Neural cell (in vitro differentiated cells): ENCODE measurements at regions not wholly inside any gene's neighbourhood (a gene's known extent, or its start where the extent isn't known, plus 50 kb on each side); places are given as distances from the start of the nearest gene placed in this dataset.

ENCODE experiments used
- H2AFZ ChIP-seq: fragments of 200-600, 300-800 bp; sonication (generic), shearing (Covaris generic); 2 replicates; pipeline ENCODE4 v1.6.0; 2014; ENCODE audit warnings: low read depth, mild to moderate bottlenecking, antibody characterized with exemption, low read length, moderate library complexity
- H3F3A ChIP-seq: fragments of 200-600 bp; shearing (Covaris generic); 2 replicates; pipeline ENCODE4 v1.6.1; 2016; ENCODE audit warnings: mild to moderate bottlenecking, moderate library complexity, mixed read lengths, antibody characterized with exemption, low read length; ENCODE audit not compliant: insufficient read depth, poor library complexity, severe bottlenecking
- H3K27ac ChIP-seq: fragments of 200-600, 300-800 bp; sonication (generic), shearing (Covaris generic); 2 replicates; pipeline ENCODE4 v1.5.1; 2014; ENCODE audit warnings: mild to moderate bottlenecking, low read length, moderate library complexity
- H3K27me3 ChIP-seq: fragments of 300-800, 200-600 bp; sonication (generic), shearing (Covaris generic); 2 replicates; pipeline ENCODE4 v1.6.0; 2014; ENCODE audit warnings: mild to moderate bottlenecking, low read depth, low read length, moderate library complexity; ENCODE audit not compliant: insufficient read depth
- H3K36me3 ChIP-seq: fragments of 300-800, 200-600 bp; sonication (generic), shearing (Covaris generic); 2 replicates; pipeline ENCODE4 v1.5.1; 2014; ENCODE audit warnings: mild to moderate bottlenecking, antibody characterized with exemption, low read length, moderate library complexity; ENCODE audit not compliant: insufficient read depth
- H3K4me2 ChIP-seq: fragments of 300-800, 200-600 bp; sonication (generic), shearing (Covaris generic); 2 replicates; pipeline ENCODE4 v1.6.0; 2014; ENCODE audit warnings: mild to moderate bottlenecking, low read length
- H3K4me3 ChIP-seq: fragments of 300-800, 200-600 bp; sonication (generic), shearing (Covaris generic); 2 replicates; pipeline ENCODE4 v1.5.1; 2014; ENCODE audit warnings: mild to moderate bottlenecking, low read length, moderate library complexity
- H3K79me2 ChIP-seq: fragments of 200-600 bp; shearing (Covaris generic); replicated peaks from 2 replicates; pipeline ENCODE4 v1.6.0; 2014; ENCODE audit warnings: mild to moderate bottlenecking, low read length, moderate library complexity; ENCODE audit not compliant: insufficient read depth
- H3K9ac ChIP-seq: fragments of 300-800, 200-600 bp; sonication (generic), shearing (Covaris generic); 2 replicates; pipeline ENCODE4 v1.6.1; 2016; ENCODE audit warnings: mild to moderate bottlenecking, low read length, mixed read lengths
- H3K9me2 ChIP-seq: fragments of 200-600 bp; shearing (Covaris generic); 2 replicates; pipeline ENCODE4 v1.6.1; 2016; ENCODE audit warnings: mild to moderate bottlenecking, low read length, mixed read lengths; ENCODE audit not compliant: insufficient read depth
- H3K9me3 ChIP-seq: fragments of 200-600, 300-800 bp; sonication (generic), shearing (Covaris generic); 2 replicates; pipeline ENCODE4 v1.6.1; 2016; ENCODE audit warnings: mild to moderate bottlenecking, mixed run types, low read length, moderate library complexity, mixed read lengths
- H4K20me1 ChIP-seq: fragments of 200-600 bp; shearing (Covaris generic); 2 replicates; pipeline ENCODE4 v1.6.1; 2016; ENCODE audit warnings: mild to moderate bottlenecking, mixed run types; ENCODE audit not compliant: insufficient read depth
- CTCF ChIP-seq: fragments of 450-650 bp; IDR thresholded peaks from 2 replicates; pipeline ENCODE4 v1.5.1; 2014; ENCODE audit warnings: antibody characterized with exemption, mild to moderate bottlenecking, moderate library complexity; ENCODE audit not compliant: poor library complexity, severe bottlenecking
- EP300 ChIP-seq: fragments of 450-650 bp; conservative IDR thresholded peaks from 2 replicates; pipeline ENCODE4 v1.6.1; 2014; ENCODE audit warnings: antibody characterized with exemption, mild to moderate bottlenecking, moderate library complexity; ENCODE audit not compliant: poor library complexity, severe bottlenecking
- EZH2 ChIP-seq: fragments of 200-600, 300-800 bp; shearing (Covaris generic), sonication (generic); IDR thresholded peaks from 2 replicates; pipeline ENCODE4 v1.6.1; 2014; ENCODE audit warnings: antibody characterized with exemption, low read length, borderline replicate concordance, mild to moderate bottlenecking; ENCODE audit not compliant: insufficient read depth, poor library complexity, severe bottlenecking
- MXI1 ChIP-seq: fragments of 450-650 bp; conservative IDR thresholded peaks from 2 replicates; pipeline ENCODE4 v1.6.1; 2014; ENCODE audit warnings: antibody characterized with exemption, mild to moderate bottlenecking; ENCODE audit not compliant: poor library complexity, severe bottlenecking
- POLR2AphosphoS5 ChIP-seq: IDR thresholded peaks from 2 replicates; pipeline ENCODE4 v1.6.1; 2012
- RAD21 ChIP-seq: fragments of 450-650 bp; conservative IDR thresholded peaks from 2 replicates; pipeline ENCODE4 v1.6.1; 2014; ENCODE audit warnings: antibody characterized with exemption, mild to moderate bottlenecking, moderate library complexity
- REST ChIP-seq: IDR thresholded peaks from 2 replicates; pipeline ENCODE4 v1.6.1; 2012; ENCODE audit warnings: borderline replicate concordance
- SMC3 ChIP-seq: fragments of 450-650 bp; conservative IDR thresholded peaks from 2 replicates; pipeline ENCODE4 v1.6.1; 2014; ENCODE audit warnings: antibody characterized with exemption, mild to moderate bottlenecking, moderate library complexity; ENCODE audit not compliant: poor library complexity
- TAF1 ChIP-seq: IDR thresholded peaks from 2 replicates; pipeline ENCODE4 v1.6.1; 2012; ENCODE audit warnings: low read depth

- Histone ChIP-seq H3K9ac (no peak overlapping the region), H3K9me2 (no peaks in the 10 kb centered on the region), H4K20me1 (no peaks in the 10 kb centered on the region), H2AFZ (no peak overlapping the region), H3K9me3 (no peaks in the 10 kb centered on the region), H3K36me3 (no peaks in the 10 kb centered on the region), H3F3A (no peaks in the 10 kb centered on the region), H3K79me2 (no peaks in the 10 kb centered on the region), H3K27me3 (no peaks in the 10 kb centered on the region), H3K4me3 (no peak overlapping the region), H3K4me2 (no peak overlapping the region), H3K27ac (no peak overlapping the region)
- TF ChIP-seq EZH2 (no peak), EP300 (no peak), MXI1 (no peak), REST (no peak), RAD21 (no peak), POLR2AphosphoS5 (no peak), SMC3 (no peak), CTCF (no peak), TAF1 (no peak)
These were observed 81.3 kb upstream of the IRX6 start for GRCh38 chr16:55242667-55243066.

- Histone ChIP-seq H3K36me3 (no peaks in the 10 kb centered on the region), H3K27ac (no peak overlapping the region), H3K9ac (no peak overlapping the region), H3F3A (no peaks in the 10 kb centered on the region), H3K9me3 (no peaks in the 10 kb centered on the region), H3K79me2 (no peaks in the 10 kb centered on the region), H3K4me2 (no peak overlapping the region), H2AFZ (no peak overlapping the region), H3K4me3 (no peak overlapping the region), H3K27me3 (no peaks in the 10 kb centered on the region), H4K20me1 (no peaks in the 10 kb centered on the region), H3K9me2 (no peaks in the 10 kb centered on the region)
- TF ChIP-seq POLR2AphosphoS5 (no peak), TAF1 (no peak), SMC3 (no peak), EP300 (no peak), MXI1 (no peak), CTCF (no peak), REST (no peak), RAD21 (no peak), EZH2 (no peak)
These were observed 75.9 kb upstream of the IRX6 start for GRCh38 chr16:55248058-55248457.
